ENCODE measurements at regions not wholly inside any gene's neighbourhood (a gene's known extent, or its start where the extent isn't known, plus 50 kb on each side); places are given as distances from the start of the nearest gene placed in this dataset.

GRCh38 chr6:4394786-4395185 is 259.4 kb upstream of the ECI2 start:
- Histone ChIP-seq H3K9me2 (ENCODE audit: insufficient read depth, low read length) (no peaks in the 10 kb centered on the region), H3K9me3 (ENCODE audit: low read length) (no peaks in the 10 kb centered on the region), H3K4me2 (ENCODE audit: low read length) (no peak overlapping the region), H2AFZ (ENCODE audit: low read length) (no peak overlapping the region), H3K36me3 (ENCODE audit: insufficient read depth, low read length) (no peaks in the 10 kb centered on the region), H3K4me3 (ENCODE audit: low read depth, low read length, poor library complexity, severe bottlenecking) (no peak overlapping the region), H3K27ac (ENCODE audit: low read depth, low read length, poor library complexity, severe bottlenecking) (no peak overlapping the region), H3K79me2 (ENCODE audit: insufficient read depth, low read depth, low read length) (no peaks in the 10 kb centered on the region), H4K20me1 (ENCODE audit: insufficient read depth, low read length) (no peaks in the 10 kb centered on the region), H3K4me1 (ENCODE audit: insufficient read depth, low read length, poor library complexity, severe bottlenecking) (no peaks in the 10 kb centered on the region)
- ChIA-PET CTCF (ENCODE audit: unreplicated experiment) (no interaction called here), POLR2A (interaction anchor here (0.7 to 1.1 kb wide), 3 partner anchors 9 to 947 kb away, joined by 3 to 4 read pairs (median 3); no protein-coding TSS in a partner anchor)
- TF ChIP-seq EZH2phosphoT487 (IDR thresholded peaks at IDR 0.05; ENCODE audit: borderline replicate concordance, low read depth, low read length) = no peak
- no peak for TF ChIP-seq CTCF (conservative IDR thresholded peaks at IDR 0.05; ENCODE audit: low read length)
- no TSS peak for BruUV-seq (replicated peaks)
- intact Hi-C loops (cut with micrococcal nuclease; ENCODE audit: unreplicated experiment) = no loop called here
- no peak for DNase-seq (ENCODE audit: low spot score)

DNA sequence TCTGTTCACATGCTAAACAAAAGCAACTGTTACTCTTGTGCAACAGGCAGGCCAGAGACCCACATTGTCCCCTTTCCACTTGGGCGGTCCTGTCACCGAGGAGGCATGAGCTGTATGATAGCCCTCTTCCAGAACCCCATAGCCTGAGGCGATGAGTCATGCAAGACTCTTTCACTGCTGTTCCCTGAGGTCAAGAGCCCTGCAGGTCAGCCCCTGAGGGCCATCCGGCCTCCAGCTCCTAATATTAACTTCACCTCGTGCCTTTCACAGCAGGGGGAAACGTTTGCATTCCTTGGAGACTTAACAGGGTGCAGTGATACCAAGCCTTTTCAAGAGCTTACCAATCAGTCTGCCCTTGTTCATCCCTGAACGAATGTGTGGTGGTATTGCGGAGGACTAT is 253.3 kb upstream of the ECI2 start:
- Histone ChIP-seq H3K36me3 (ENCODE audit: insufficient read depth, low read length) (no peaks in the 10 kb centered on the region), H4K20me1 (ENCODE audit: insufficient read depth, low read length) (no peaks in the 10 kb centered on the region)
- CTCF ChIA-PET (ENCODE audit: unreplicated experiment) = no interaction called here

More for the DNA sequence above, 253.3 kb upstream of the ECI2 start:
- Histone ChIP-seq H3K9me2 (ENCODE audit: insufficient read depth, low read length) (no peaks in the 10 kb centered on the region), H3K27ac (ENCODE audit: low read depth, low read length, poor library complexity, severe bottlenecking) (no peak overlapping the region), H3K79me2 (ENCODE audit: insufficient read depth, low read depth, low read length) (no peaks in the 10 kb centered on the region), H3K4me3 (ENCODE audit: low read depth, low read length, poor library complexity, severe bottlenecking) (no peak overlapping the region), H3K4me1 (ENCODE audit: insufficient read depth, low read length, poor library complexity, severe bottlenecking) (no peaks in the 10 kb centered on the region), H3K4me2 (ENCODE audit: low read length) (no peak overlapping the region), H3K9me3 (ENCODE audit: low read length) (peaks cover 7% of the 10 kb centered on the region; the same call in 1 of the 2 replicates), H2AFZ (ENCODE audit: low read length) (no peak overlapping the region)
- intact Hi-C loops (cut with micrococcal nuclease; ENCODE audit: unreplicated experiment) = no loop called here
- no peak for DNase-seq (ENCODE audit: low spot score)
- TF ChIP-seq EZH2phosphoT487 (IDR thresholded peaks at IDR 0.05; ENCODE audit: borderline replicate concordance, low read depth, low read length) (no peak), CTCF (conservative IDR thresholded peaks at IDR 0.05; ENCODE audit: low read length) (no peak)
- POLR2A ChIA-PET = interaction anchor here (0.6 kb wide), 1 partner anchor 756 kb away, joined by 3 read pairs; no protein-coding TSS in a partner anchor
- no TSS peak for BruUV-seq (replicated peaks)
